ENCODE measurements at regions not wholly inside any gene's neighbourhood (a gene's known extent, or its start where the extent isn't known, plus 50 kb on each side); places are given as distances from the start of the nearest gene placed in this dataset.

DNA sequence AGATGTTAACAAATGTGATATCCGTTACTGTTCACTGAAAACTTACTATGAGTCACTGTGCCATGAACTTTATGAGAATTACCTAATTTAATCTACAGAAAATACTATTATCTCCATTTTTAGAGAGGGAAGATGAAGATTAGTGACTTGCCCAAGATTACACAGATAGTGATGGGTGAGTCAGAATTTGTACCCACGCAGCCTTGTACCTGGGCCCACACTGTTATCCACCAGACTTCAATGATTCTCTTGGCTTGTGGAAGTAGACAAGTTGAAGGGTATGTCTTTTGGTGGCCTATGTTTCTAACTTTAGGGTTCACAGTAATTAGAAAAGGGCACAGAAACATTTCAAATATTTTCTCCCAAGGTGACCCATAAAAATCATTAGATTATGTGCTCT, 472.5 kb upstream of the NR3C2 start:
- TF ChIP-seq, protein P1, sequence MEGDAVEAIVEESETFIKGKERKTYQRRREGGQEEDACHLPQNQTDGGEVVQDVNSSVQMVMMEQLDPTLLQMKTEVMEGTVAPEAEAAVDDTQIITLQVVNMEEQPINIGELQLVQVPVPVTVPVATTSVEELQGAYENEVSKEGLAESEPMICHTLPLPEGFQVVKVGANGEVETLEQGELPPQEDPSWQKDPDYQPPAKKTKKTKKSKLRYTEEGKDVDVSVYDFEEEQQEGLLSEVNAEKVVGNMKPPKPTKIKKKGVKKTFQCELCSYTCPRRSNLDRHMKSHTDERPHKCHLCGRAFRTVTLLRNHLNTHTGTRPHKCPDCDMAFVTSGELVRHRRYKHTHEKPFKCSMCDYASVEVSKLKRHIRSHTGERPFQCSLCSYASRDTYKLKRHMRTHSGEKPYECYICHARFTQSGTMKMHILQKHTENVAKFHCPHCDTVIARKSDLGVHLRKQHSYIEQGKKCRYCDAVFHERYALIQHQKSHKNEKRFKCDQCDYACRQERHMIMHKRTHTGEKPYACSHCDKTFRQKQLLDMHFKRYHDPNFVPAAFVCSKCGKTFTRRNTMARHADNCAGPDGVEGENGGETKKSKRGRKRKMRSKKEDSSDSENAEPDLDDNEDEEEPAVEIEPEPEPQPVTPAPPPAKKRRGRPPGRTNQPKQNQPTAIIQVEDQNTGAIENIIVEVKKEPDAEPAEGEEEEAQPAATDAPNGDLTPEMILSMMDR (IDR thresholded peaks at IDR 0.05) = no peak
- TF ChIP-seq POLR2AphosphoS5 (IDR thresholded peaks at IDR 0.05; ENCODE audit: insufficient read depth in 1 of 2, low read depth in 1 of 2) = no peak
- TF ChIP-seq POLR2A (IDR thresholded peaks at IDR 0.05) = no peak

Measured in vagina (tissue), 2 donors.